T-cell (primary cell): ENCODE measurements at regions not wholly inside any gene's neighbourhood (a gene's known extent, or its start where the extent isn't known, plus 50 kb on each side); places are given as distances from the start of the nearest gene placed in this dataset.

Experiments
- ATAC-seq, 4 experiments: fragments of 200-7000 bp in 3 of 4; fragments of 150-1000 bp in 1 of 4; cut with Tn5 transposase; replicated peaks in 1 of 4; 1 replicate in 3 of 4; 2 replicates in 1 of 4; pipeline ENCODE4 v1.10.0; 2021; ENCODE audit warnings: moderate library complexity in 3 of 4, mild to moderate bottlenecking in 2 of 4, moderate number of reproducible peaks in 1 of 4
- CTCF ChIA-PET, 2 donors: fragments of 300-600 bp; sonication (Branson Sonifier 250); formaldehyde crosslinking; loops; one replicate each; lab custom pipeline; 2022; ENCODE audit warnings: antibody characterized with exemption in 2 of 2; lab: Charles Lee
- POLR2A ChIA-PET, 2 donors: fragments of 300-600 bp; sonication (Branson Sonifier 250); formaldehyde crosslinking; loops; one replicate each; lab custom pipeline; 2022; ENCODE audit warnings: antibody characterized with exemption in 2 of 2; lab: Charles Lee
- DNase-seq, 35 experiments: peaks; one replicate each; pipeline versions ENCODE4 v3.0.0 to v3.0.0-alpha.2; 2013 to 2023
- H3K27ac ChIP-seq: one replicate; pipeline ENCODE4 v1.5.1; 2013; ENCODE audit warnings: low read length
- H3K27me3 ChIP-seq, 2 experiments: replicated peaks in 1 of 2; 1 replicate in 1 of 2; 2 replicates in 1 of 2; pipeline versions ENCODE4 v1.6.1 to v1.7.0; 2013; ENCODE audit warnings: low read length in 1 of 2, mixed read lengths in 1 of 2; ENCODE audit not compliant: control insufficient read depth in 2 of 2, insufficient read depth in 2 of 2; ENCODE audit errors: extremely low read depth in 1 of 2
- H3K36me3 ChIP-seq, 2 donors: 1 replicate in 1 of 2; 2 replicates in 1 of 2; pipeline versions ENCODE4 v1.6.1 to v1.7.0; 2013; ENCODE audit warnings: low read length in 1 of 2; ENCODE audit not compliant: control insufficient read depth in 2 of 2, insufficient read depth in 1 of 2; ENCODE audit errors: extremely low read depth in 1 of 2
- H3K4me1 ChIP-seq, 2 experiments: 1 replicate in 1 of 2; 2 replicates in 1 of 2; pipeline versions ENCODE4 v1.6.1 to v1.7.0; 2013; ENCODE audit warnings: low read length in 2 of 2, mixed read lengths in 1 of 2; ENCODE audit not compliant: insufficient read depth in 2 of 2, control insufficient read depth in 1 of 2; ENCODE audit errors: extremely low read depth in 1 of 2
- H3K4me3 ChIP-seq, 2 donors: 1 replicate in 1 of 2; 2 replicates in 1 of 2; pipeline versions ENCODE4 v1.5.1 to v1.7.0; 2013; ENCODE audit warnings: mild to moderate bottlenecking in 2 of 2, low read length in 1 of 2, moderate library complexity in 1 of 2; ENCODE audit not compliant: control insufficient read depth in 1 of 2; ENCODE audit errors: extremely low read depth in 1 of 2
- H3K9me3 ChIP-seq: 2 replicates; pipeline ENCODE4 v1.7.0; 2013
- H3K27ac Mint-ChIP-seq, 2 donors: one replicate each; pipeline ENCODE4 v1.8.0; 2020 to 2021; ENCODE audit warnings: mild to moderate bottlenecking in 2 of 2, mixed read lengths in 2 of 2
- H3K27me3 Mint-ChIP-seq, 2 donors: one replicate each; pipeline ENCODE4 v1.8.0; 2021 to 2022; ENCODE audit warnings: mixed read lengths in 2 of 2
- H3K36me3 Mint-ChIP-seq: one replicate; pipeline ENCODE4 v1.8.0; 2021; ENCODE audit warnings: mixed read lengths
- H3K4me1 Mint-ChIP-seq, 3 donors: one replicate each; pipeline ENCODE4 v1.8.0; 2020 to 2022; ENCODE audit warnings: mixed read lengths in 3 of 3, mild to moderate bottlenecking in 1 of 3
- H3K4me3 Mint-ChIP-seq, 3 donors: one replicate each; pipeline ENCODE4 v1.8.0; 2020 to 2022; ENCODE audit warnings: mild to moderate bottlenecking in 3 of 3, mixed read lengths in 3 of 3, moderate library complexity in 3 of 3
- H3K9me3 Mint-ChIP-seq, 3 donors: one replicate each; pipeline ENCODE4 v1.8.0; 2020 to 2022; ENCODE audit warnings: mixed read lengths in 3 of 3
- WGBS: methylation state at CpG from one replicate; pipeline ENCODE4 v1.1.5; 2013; ENCODE audit warnings: missing lambda C conversion rate; ENCODE audit not compliant: insufficient coverage; 5-methylcytosine and 5-hydroxymethylcytosine counted together

DNA sequence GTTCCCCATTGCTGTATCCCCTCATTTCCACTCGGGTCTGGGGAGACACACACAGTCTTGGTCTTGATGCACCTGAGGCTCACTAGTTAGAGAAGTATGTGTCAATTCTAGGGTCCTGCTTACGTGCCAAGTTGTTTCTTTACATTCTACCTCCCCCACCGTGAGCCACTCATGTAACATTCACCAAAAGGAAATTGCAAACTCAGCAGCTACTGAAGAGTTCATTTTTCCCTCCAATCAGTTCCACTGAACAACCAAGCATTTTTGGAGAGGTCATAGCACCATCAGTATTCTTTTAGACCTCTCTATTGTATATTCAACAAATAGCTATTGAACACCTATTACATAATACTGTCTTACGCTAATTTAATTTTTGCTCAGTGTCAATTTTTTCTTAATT lies 281.1 kb downstream of the SH3GL2 start:
- peaks cover 3 to 8% (median 4%) of the 10 kb centered on the region in 3 donors for H3K9me3 Mint-ChIP-seq
- 80% methylated on average over 1 of the region's 4 CpGs for WGBS
- no peaks in the 10 kb centered on the region for H3K4me1 Mint-ChIP-seq
- no peak overlapping the region for H3K27ac ChIP-seq
- no peak overlapping the region for H3K4me3 ChIP-seq
- no peaks in the 10 kb centered on the region for H3K27me3 ChIP-seq
- CTCF ChIA-PET, result no interaction called here
- no peaks in the 10 kb centered on the region for H3K4me1 ChIP-seq
- H3K9me3 ChIP-seq, result no peaks in the 10 kb centered on the region
- H3K27ac Mint-ChIP-seq, result no peak overlapping the region
- no peak for ATAC-seq
- H3K36me3 Mint-ChIP-seq, result no peaks in the 10 kb centered on the region
- H3K4me3 Mint-ChIP-seq, result no peak overlapping the region
- POLR2A ChIA-PET, result no interaction called here
- DNase-seq, result no peak
- no peaks in the 10 kb centered on the region for H3K36me3 ChIP-seq
- H3K27me3 Mint-ChIP-seq, result no peaks in the 10 kb centered on the region

DNA sequence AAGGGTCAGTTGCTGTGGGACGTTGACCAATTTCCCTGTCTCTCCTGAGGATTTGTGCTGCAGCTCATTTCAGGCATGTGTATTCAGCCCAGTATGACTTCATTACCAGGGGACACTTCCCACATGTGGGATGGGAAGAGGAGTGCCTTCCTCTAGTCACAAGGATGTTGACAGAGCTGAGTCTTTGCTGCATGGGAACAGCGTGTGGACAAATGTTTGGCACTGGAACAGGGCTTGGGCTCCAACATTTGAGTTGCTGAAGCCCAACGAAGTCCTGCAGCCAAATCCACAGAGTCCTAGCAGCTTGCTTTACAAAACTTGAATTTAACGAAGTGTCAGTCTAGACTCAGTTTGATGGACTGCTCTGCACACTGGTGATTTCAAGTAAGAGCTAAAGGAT lies 283.2 kb downstream of the SH3GL2 start:
- Mint-ChIP-seq H3K4me3 (no peak overlapping the region), H3K27me3 (no peaks in the 10 kb centered on the region), H3K4me1 (no peaks in the 10 kb centered on the region), H3K9me3 (peaks cover 2 to 5% (median 3%) of the 10 kb centered on the region in 3 donors), H3K27ac (no peak overlapping the region), H3K36me3 (no peaks in the 10 kb centered on the region)
- ATAC-seq (no peak), DNase-seq (no peak)
- H3K9me3 ChIP-seq, result no peaks in the 10 kb centered on the region
- CTCF ChIA-PET, result no interaction called here
- POLR2A ChIA-PET, result no interaction called here
- H3K27me3 ChIP-seq, result no peaks in the 10 kb centered on the region
- H3K36me3 ChIP-seq, result no peaks in the 10 kb centered on the region
- H3K27ac ChIP-seq, result no peak overlapping the region
- WGBS, result 60% methylated on average over 3 of the region's 4 CpGs
- no peaks in the 10 kb centered on the region for H3K4me1 ChIP-seq
- no peak overlapping the region for H3K4me3 ChIP-seq

DNA sequence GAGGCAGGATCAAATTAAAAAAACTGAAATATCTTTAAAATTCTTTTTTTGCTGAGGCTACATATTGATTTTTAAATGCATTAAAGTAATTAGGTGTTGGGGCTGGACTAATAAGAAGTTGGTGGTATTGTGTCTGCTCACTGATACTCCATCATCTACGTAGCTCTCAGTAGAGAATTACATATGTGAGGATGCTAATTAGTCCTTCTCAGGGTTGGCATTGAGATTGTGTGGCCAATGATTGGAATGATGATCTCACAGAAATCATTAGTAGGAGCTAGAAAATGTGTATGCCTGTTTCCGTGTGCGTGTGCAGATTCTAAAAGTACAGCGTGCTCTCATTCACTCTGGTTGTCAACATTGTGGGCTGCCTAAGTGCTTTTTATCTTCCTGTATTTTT lies 283.8 kb downstream of the SH3GL2 start:
- no peak overlapping the region for H3K27ac Mint-ChIP-seq
- no peak overlapping the region for H3K4me3 Mint-ChIP-seq
- Histone ChIP-seq H3K4me1 (no peaks in the 10 kb centered on the region), H3K36me3 (no peaks in the 10 kb centered on the region), H3K27ac (no peak overlapping the region), H3K9me3 (no peaks in the 10 kb centered on the region), H3K4me3 (no peak overlapping the region), H3K27me3 (no peaks in the 10 kb centered on the region)
- ATAC-seq (no peak), DNase-seq (no peak)
- peaks cover 2 to 5% (median 3%) of the 10 kb centered on the region in 3 donors for H3K9me3 Mint-ChIP-seq
- H3K27me3 Mint-ChIP-seq, result no peaks in the 10 kb centered on the region
- no peaks in the 10 kb centered on the region for H3K4me1 Mint-ChIP-seq
- ChIA-PET CTCF (no interaction called here), POLR2A (no interaction called here)
- WGBS, result 100% methylated on average over 2 of the region's 4 CpGs
- no peaks in the 10 kb centered on the region for H3K36me3 Mint-ChIP-seq

DNA sequence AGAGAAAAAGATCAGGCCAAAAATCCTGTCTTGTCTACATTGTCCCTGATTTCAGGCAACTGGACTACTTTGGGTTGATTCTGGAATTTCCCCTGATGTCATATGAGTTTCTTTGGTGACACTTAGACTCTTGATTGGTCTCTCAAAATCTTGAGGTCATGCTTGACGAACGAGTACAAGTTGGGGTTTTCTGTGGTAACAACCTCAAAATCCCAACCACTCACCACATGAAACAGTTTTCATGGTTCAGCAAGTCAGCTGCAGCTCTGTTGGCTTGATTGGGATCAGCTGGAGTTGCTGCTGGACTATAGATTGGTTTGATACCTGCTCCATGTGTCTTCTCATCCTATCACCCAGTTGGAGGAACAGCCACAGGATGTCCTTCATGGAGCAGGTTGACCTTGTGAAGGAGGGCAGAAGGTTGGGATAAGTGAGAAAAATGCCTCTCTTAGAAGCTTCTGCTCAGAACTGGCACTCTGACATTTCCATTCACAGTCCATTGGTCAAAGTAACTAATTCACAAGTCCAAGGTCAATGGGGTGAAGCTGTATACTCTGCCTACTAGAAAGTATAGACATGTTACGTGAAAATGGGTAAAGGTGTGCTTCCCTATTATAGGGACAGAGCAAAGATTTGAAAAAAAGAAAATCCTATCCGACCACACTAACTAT lies 284.5 kb downstream of the SH3GL2 start:
- no peak overlapping the region for H3K27ac ChIP-seq
- H3K27ac Mint-ChIP-seq, result no peak overlapping the region
- H3K27me3 ChIP-seq, result no peaks in the 10 kb centered on the region
- DNase-seq, result no peak
- H3K9me3 ChIP-seq, result no peaks in the 10 kb centered on the region
- H3K36me3 ChIP-seq, result no peaks in the 10 kb centered on the region
- no peak for ATAC-seq
- H3K4me1 ChIP-seq, result no peaks in the 10 kb centered on the region
- WGBS, result no CpG with 5 or more reads among the region's 4 CpGs
- no peak overlapping the region for H3K4me3 Mint-ChIP-seq
- H3K36me3 Mint-ChIP-seq, result no peaks in the 10 kb centered on the region
- ChIA-PET CTCF (no interaction called here), POLR2A (no interaction called here)
- no peaks in the 10 kb centered on the region for H3K4me1 Mint-ChIP-seq
- peaks cover 2 to 6% (median 3%) of the 10 kb centered on the region in 3 donors for H3K9me3 Mint-ChIP-seq
- no peak overlapping the region for H3K4me3 ChIP-seq
- no peaks in the 10 kb centered on the region for H3K27me3 Mint-ChIP-seq

DNA sequence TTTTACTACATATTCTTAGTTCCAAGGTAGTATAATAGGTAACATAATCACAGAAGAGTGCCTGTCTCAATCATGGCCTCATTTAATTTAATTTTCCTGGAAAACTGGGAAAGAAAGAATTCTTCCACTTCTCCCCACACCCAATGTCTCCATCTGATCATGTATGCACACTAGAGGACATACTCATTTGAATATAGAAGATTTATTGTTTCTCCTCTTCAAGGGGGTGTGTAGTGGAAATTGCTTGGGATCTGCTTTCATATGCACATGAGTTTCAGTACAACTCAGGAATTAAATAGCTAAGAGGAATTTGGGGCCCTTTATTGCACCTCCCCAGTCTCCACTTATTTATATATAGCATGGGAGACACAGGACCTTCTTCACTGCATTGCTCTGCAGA lies 285.1 kb downstream of the SH3GL2 start:
- CTCF ChIA-PET, result no interaction called here
- H3K27ac Mint-ChIP-seq, result no peak overlapping the region
- no peaks in the 10 kb centered on the region for H3K36me3 Mint-ChIP-seq
- no peak overlapping the region for H3K27ac ChIP-seq
- no peaks in the 10 kb centered on the region for H3K4me1 Mint-ChIP-seq
- POLR2A ChIA-PET, result no interaction called here
- no peaks in the 10 kb centered on the region for H3K27me3 ChIP-seq
- no peaks in the 10 kb centered on the region for H3K4me1 ChIP-seq
- ATAC-seq (no peak), DNase-seq (no peak)
- peaks cover 0 to 9% (median 4%) of the 10 kb centered on the region in 3 donors for H3K9me3 Mint-ChIP-seq
- H3K4me3 ChIP-seq, result no peak overlapping the region
- no peaks in the 10 kb centered on the region for H3K36me3 ChIP-seq
- H3K4me3 Mint-ChIP-seq, result no peak overlapping the region
- H3K27me3 Mint-ChIP-seq, result no peaks in the 10 kb centered on the region
- no peaks in the 10 kb centered on the region for H3K9me3 ChIP-seq

DNA sequence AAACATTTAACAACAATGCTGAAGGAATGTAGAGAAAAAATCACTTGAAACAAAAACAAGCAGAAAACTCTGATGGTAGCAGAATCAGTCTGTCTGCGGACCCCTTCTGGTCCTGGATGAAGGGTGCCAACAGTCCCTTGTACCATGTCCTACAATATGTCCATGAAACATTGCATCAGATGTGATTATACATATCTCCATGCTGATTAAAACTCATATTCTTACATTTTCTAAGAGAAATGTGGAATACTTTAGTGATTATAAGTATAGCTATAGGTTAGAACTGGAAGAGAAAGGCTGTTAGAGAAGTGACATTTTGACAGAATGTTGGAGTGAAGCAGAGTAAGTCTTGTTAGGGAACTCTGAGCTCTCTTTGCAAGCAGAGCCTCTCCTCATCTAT lies 286.1 kb downstream of the SH3GL2 start:
- DNase-seq, result no peak
- no peaks in the 10 kb centered on the region for H3K36me3 Mint-ChIP-seq
- H3K9me3 Mint-ChIP-seq, result peaks cover 0 to 9% (median 6%) of the 10 kb centered on the region in 3 donors
- WGBS, result no CpG with 5 or more reads among the region's 1 CpG
- no peaks in the 10 kb centered on the region for H3K4me1 Mint-ChIP-seq
- Histone ChIP-seq H3K9me3 (no peaks in the 10 kb centered on the region), H3K4me3 (no peak overlapping the region), H3K36me3 (no peaks in the 10 kb centered on the region), H3K4me1 (no peaks in the 10 kb centered on the region), H3K27ac (no peak overlapping the region), H3K27me3 (no peaks in the 10 kb centered on the region)
- no peak overlapping the region for H3K27ac Mint-ChIP-seq
- no peaks in the 10 kb centered on the region for H3K27me3 Mint-ChIP-seq
- POLR2A ChIA-PET, result no interaction called here
- H3K4me3 Mint-ChIP-seq, result no peak overlapping the region
- ATAC-seq, result no peak
- CTCF ChIA-PET, result no interaction called here

DNA sequence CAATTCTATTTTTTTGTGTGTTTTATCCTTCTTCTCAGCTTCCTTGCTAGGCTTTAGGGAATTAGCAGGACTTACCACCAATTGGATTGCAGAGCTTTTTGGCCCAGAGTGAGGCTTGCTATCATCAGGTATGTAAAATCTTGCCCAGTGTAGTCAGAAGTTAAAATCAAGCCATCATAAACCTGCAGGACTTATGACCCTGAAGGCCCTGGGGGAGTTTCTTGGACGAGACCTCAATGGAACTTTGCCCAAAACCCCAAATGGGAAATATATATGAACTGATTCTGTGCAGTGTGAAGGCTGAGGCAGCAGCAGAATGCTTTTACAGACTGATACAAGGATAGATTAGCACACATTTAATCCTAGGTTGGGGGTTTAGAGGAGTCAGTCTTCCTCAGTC lies 287.0 kb downstream of the SH3GL2 start:
- peaks cover 0 to 9% (median 6%) of the 10 kb centered on the region in 3 donors for H3K9me3 Mint-ChIP-seq
- CTCF ChIA-PET, result no interaction called here
- no peaks in the 10 kb centered on the region for H3K36me3 ChIP-seq
- H3K4me3 Mint-ChIP-seq, result no peak overlapping the region
- POLR2A ChIA-PET, result no interaction called here
- H3K27me3 Mint-ChIP-seq, result no peaks in the 10 kb centered on the region
- no peak for DNase-seq
- 29% methylated on average over 1 of the region's 1 CpG for WGBS
- H3K27ac Mint-ChIP-seq, result no peak overlapping the region
- H3K27ac ChIP-seq, result no peak overlapping the region
- H3K36me3 Mint-ChIP-seq, result no peaks in the 10 kb centered on the region
- no peak overlapping the region for H3K4me3 ChIP-seq
- no peaks in the 10 kb centered on the region for H3K9me3 ChIP-seq
- no peaks in the 10 kb centered on the region for H3K27me3 ChIP-seq
- H3K4me1 ChIP-seq, result no peaks in the 10 kb centered on the region
- ATAC-seq, result no peak
- no peaks in the 10 kb centered on the region for H3K4me1 Mint-ChIP-seq
